Neural cell (in vitro differentiated cells): ENCODE measurements at regions not wholly inside any gene's neighbourhood (a gene's known extent, or its start where the extent isn't known, plus 50 kb on each side); places are given as distances from the start of the nearest gene placed in this dataset.

Source experiments
- H2AFZ ChIP-seq: fragments of 200-600, 300-800 bp; sonication (generic), shearing (Covaris generic); 2 replicates; pipeline ENCODE4 v1.6.0; 2014; ENCODE audit warnings: low read depth, mild to moderate bottlenecking, antibody characterized with exemption, low read length, moderate library complexity
- H3F3A ChIP-seq: fragments of 200-600 bp; shearing (Covaris generic); 2 replicates; pipeline ENCODE4 v1.6.1; 2016; ENCODE audit warnings: mild to moderate bottlenecking, moderate library complexity, mixed read lengths, antibody characterized with exemption, low read length; ENCODE audit not compliant: insufficient read depth, poor library complexity, severe bottlenecking
- H3K27ac ChIP-seq: fragments of 200-600, 300-800 bp; sonication (generic), shearing (Covaris generic); 2 replicates; pipeline ENCODE4 v1.5.1; 2014; ENCODE audit warnings: mild to moderate bottlenecking, low read length, moderate library complexity
- H3K27me3 ChIP-seq: fragments of 300-800, 200-600 bp; sonication (generic), shearing (Covaris generic); 2 replicates; pipeline ENCODE4 v1.6.0; 2014; ENCODE audit warnings: mild to moderate bottlenecking, low read depth, low read length, moderate library complexity; ENCODE audit not compliant: insufficient read depth
- H3K36me3 ChIP-seq: fragments of 300-800, 200-600 bp; sonication (generic), shearing (Covaris generic); 2 replicates; pipeline ENCODE4 v1.5.1; 2014; ENCODE audit warnings: mild to moderate bottlenecking, antibody characterized with exemption, low read length, moderate library complexity; ENCODE audit not compliant: insufficient read depth
- H3K4me2 ChIP-seq: fragments of 300-800, 200-600 bp; sonication (generic), shearing (Covaris generic); 2 replicates; pipeline ENCODE4 v1.6.0; 2014; ENCODE audit warnings: mild to moderate bottlenecking, low read length
- H3K4me3 ChIP-seq: fragments of 300-800, 200-600 bp; sonication (generic), shearing (Covaris generic); 2 replicates; pipeline ENCODE4 v1.5.1; 2014; ENCODE audit warnings: mild to moderate bottlenecking, low read length, moderate library complexity
- H3K79me2 ChIP-seq: fragments of 200-600 bp; shearing (Covaris generic); replicated peaks from 2 replicates; pipeline ENCODE4 v1.6.0; 2014; ENCODE audit warnings: mild to moderate bottlenecking, low read length, moderate library complexity; ENCODE audit not compliant: insufficient read depth
- H3K9ac ChIP-seq: fragments of 300-800, 200-600 bp; sonication (generic), shearing (Covaris generic); 2 replicates; pipeline ENCODE4 v1.6.1; 2016; ENCODE audit warnings: mild to moderate bottlenecking, low read length, mixed read lengths
- H3K9me2 ChIP-seq: fragments of 200-600 bp; shearing (Covaris generic); 2 replicates; pipeline ENCODE4 v1.6.1; 2016; ENCODE audit warnings: mild to moderate bottlenecking, low read length, mixed read lengths; ENCODE audit not compliant: insufficient read depth
- H3K9me3 ChIP-seq: fragments of 200-600, 300-800 bp; sonication (generic), shearing (Covaris generic); 2 replicates; pipeline ENCODE4 v1.6.1; 2016; ENCODE audit warnings: mild to moderate bottlenecking, mixed run types, low read length, moderate library complexity, mixed read lengths
- H4K20me1 ChIP-seq: fragments of 200-600 bp; shearing (Covaris generic); 2 replicates; pipeline ENCODE4 v1.6.1; 2016; ENCODE audit warnings: mild to moderate bottlenecking, mixed run types; ENCODE audit not compliant: insufficient read depth
- EP300 ChIP-seq: fragments of 450-650 bp; conservative IDR thresholded peaks from 2 replicates; pipeline ENCODE4 v1.6.1; 2014; ENCODE audit warnings: antibody characterized with exemption, mild to moderate bottlenecking, moderate library complexity; ENCODE audit not compliant: poor library complexity, severe bottlenecking
- EZH2 ChIP-seq: fragments of 200-600, 300-800 bp; shearing (Covaris generic), sonication (generic); IDR thresholded peaks from 2 replicates; pipeline ENCODE4 v1.6.1; 2014; ENCODE audit warnings: antibody characterized with exemption, low read length, borderline replicate concordance, mild to moderate bottlenecking; ENCODE audit not compliant: insufficient read depth, poor library complexity, severe bottlenecking
- MXI1 ChIP-seq: fragments of 450-650 bp; conservative IDR thresholded peaks from 2 replicates; pipeline ENCODE4 v1.6.1; 2014; ENCODE audit warnings: antibody characterized with exemption, mild to moderate bottlenecking; ENCODE audit not compliant: poor library complexity, severe bottlenecking
- POLR2AphosphoS5 ChIP-seq: IDR thresholded peaks from 2 replicates; pipeline ENCODE4 v1.6.1; 2012
- RAD21 ChIP-seq: fragments of 450-650 bp; conservative IDR thresholded peaks from 2 replicates; pipeline ENCODE4 v1.6.1; 2014; ENCODE audit warnings: antibody characterized with exemption, mild to moderate bottlenecking, moderate library complexity
- SMC3 ChIP-seq: fragments of 450-650 bp; conservative IDR thresholded peaks from 2 replicates; pipeline ENCODE4 v1.6.1; 2014; ENCODE audit warnings: antibody characterized with exemption, mild to moderate bottlenecking, moderate library complexity; ENCODE audit not compliant: poor library complexity
- TAF1 ChIP-seq: IDR thresholded peaks from 2 replicates; pipeline ENCODE4 v1.6.1; 2012; ENCODE audit warnings: low read depth
- TF ChIP-seq, protein P1 (sequence below): IDR thresholded peaks from 2 replicates; pipeline ENCODE4 v1.6.1; 2012; ENCODE audit warnings: borderline replicate concordance
- TF ChIP-seq, protein P2 (sequence below): fragments of 450-650 bp; IDR thresholded peaks from 2 replicates; pipeline ENCODE4 v1.5.1; 2014; ENCODE audit warnings: antibody characterized with exemption, mild to moderate bottlenecking, moderate library complexity; ENCODE audit not compliant: poor library complexity, severe bottlenecking

DNA sequence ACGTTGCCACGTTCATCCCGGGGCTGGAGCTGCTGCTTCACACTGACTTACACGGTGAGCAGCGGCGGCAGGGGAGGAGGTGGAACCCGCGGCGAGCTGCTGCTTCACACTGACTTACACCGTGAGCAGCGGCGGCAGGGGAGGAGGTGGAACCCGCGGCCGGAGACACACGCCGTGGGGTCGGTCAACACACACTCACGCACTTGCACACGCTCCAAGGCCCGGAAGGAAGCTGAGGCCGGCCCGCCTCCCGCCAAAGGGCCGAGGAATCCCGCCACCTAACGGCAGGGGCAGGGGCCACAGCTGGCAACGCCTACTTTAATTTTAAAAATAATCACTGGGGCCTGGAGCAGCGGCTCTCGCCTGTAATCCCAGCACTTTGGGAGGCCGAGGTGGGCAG, 94.4 kb upstream of the FOXC1 start:
- H3K4me2 ChIP-seq, result no peak overlapping the region
- no peaks in the 10 kb centered on the region for H4K20me1 ChIP-seq
- TF ChIP-seq RAD21 (no peak), EZH2 (no peak), EP300 (no peak), TAF1 (no peak), SMC3 (no peak), POLR2AphosphoS5 (no peak), MXI1 (no peak)
- TF ChIP-seq, protein P1, sequence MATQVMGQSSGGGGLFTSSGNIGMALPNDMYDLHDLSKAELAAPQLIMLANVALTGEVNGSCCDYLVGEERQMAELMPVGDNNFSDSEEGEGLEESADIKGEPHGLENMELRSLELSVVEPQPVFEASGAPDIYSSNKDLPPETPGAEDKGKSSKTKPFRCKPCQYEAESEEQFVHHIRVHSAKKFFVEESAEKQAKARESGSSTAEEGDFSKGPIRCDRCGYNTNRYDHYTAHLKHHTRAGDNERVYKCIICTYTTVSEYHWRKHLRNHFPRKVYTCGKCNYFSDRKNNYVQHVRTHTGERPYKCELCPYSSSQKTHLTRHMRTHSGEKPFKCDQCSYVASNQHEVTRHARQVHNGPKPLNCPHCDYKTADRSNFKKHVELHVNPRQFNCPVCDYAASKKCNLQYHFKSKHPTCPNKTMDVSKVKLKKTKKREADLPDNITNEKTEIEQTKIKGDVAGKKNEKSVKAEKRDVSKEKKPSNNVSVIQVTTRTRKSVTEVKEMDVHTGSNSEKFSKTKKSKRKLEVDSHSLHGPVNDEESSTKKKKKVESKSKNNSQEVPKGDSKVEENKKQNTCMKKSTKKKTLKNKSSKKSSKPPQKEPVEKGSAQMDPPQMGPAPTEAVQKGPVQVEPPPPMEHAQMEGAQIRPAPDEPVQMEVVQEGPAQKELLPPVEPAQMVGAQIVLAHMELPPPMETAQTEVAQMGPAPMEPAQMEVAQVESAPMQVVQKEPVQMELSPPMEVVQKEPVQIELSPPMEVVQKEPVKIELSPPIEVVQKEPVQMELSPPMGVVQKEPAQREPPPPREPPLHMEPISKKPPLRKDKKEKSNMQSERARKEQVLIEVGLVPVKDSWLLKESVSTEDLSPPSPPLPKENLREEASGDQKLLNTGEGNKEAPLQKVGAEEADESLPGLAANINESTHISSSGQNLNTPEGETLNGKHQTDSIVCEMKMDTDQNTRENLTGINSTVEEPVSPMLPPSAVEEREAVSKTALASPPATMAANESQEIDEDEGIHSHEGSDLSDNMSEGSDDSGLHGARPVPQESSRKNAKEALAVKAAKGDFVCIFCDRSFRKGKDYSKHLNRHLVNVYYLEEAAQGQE, result no peak

GRCh38 chr6:1515781-1516180, 93.9 kb upstream of the FOXC1 start:
- Histone ChIP-seq H3K36me3 (no peaks in the 10 kb centered on the region), H4K20me1 (no peaks in the 10 kb centered on the region), H3K9me3 (no peaks in the 10 kb centered on the region), H3F3A (no peaks in the 10 kb centered on the region), H3K9me2 (no peaks in the 10 kb centered on the region), H3K27ac (no peak overlapping the region), H2AFZ (no peak overlapping the region), H3K79me2 (no peaks in the 10 kb centered on the region), H3K27me3 (no peaks in the 10 kb centered on the region), H3K4me2 (no peak overlapping the region), H3K9ac (no peak overlapping the region), H3K4me3 (no peak overlapping the region)
- TF ChIP-seq, protein P2, sequence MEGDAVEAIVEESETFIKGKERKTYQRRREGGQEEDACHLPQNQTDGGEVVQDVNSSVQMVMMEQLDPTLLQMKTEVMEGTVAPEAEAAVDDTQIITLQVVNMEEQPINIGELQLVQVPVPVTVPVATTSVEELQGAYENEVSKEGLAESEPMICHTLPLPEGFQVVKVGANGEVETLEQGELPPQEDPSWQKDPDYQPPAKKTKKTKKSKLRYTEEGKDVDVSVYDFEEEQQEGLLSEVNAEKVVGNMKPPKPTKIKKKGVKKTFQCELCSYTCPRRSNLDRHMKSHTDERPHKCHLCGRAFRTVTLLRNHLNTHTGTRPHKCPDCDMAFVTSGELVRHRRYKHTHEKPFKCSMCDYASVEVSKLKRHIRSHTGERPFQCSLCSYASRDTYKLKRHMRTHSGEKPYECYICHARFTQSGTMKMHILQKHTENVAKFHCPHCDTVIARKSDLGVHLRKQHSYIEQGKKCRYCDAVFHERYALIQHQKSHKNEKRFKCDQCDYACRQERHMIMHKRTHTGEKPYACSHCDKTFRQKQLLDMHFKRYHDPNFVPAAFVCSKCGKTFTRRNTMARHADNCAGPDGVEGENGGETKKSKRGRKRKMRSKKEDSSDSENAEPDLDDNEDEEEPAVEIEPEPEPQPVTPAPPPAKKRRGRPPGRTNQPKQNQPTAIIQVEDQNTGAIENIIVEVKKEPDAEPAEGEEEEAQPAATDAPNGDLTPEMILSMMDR, result no peak
- TF ChIP-seq RAD21 (no peak), TAF1 (no peak), EZH2 (no peak)

More for the DNA sequence above, 94.4 kb upstream of the FOXC1 start:
- H3K9me3 ChIP-seq, result no peaks in the 10 kb centered on the region
- H3K79me2 ChIP-seq, result no peaks in the 10 kb centered on the region
- H3K27me3 ChIP-seq, result no peaks in the 10 kb centered on the region
- H3K9me2 ChIP-seq, result no peaks in the 10 kb centered on the region
- no peak overlapping the region for H3K9ac ChIP-seq
- no peak overlapping the region for H3K27ac ChIP-seq
- no peaks in the 10 kb centered on the region for H3K36me3 ChIP-seq
- no peak overlapping the region for H2AFZ ChIP-seq
- H3K4me3 ChIP-seq, result no peak overlapping the region
- H3F3A ChIP-seq, result no peaks in the 10 kb centered on the region
